ENCODE measurements at regions not wholly inside any gene's neighbourhood (a gene's known extent, or its start where the extent isn't known, plus 50 kb on each side); places are given as distances from the start of the nearest gene placed in this dataset.

DNA sequence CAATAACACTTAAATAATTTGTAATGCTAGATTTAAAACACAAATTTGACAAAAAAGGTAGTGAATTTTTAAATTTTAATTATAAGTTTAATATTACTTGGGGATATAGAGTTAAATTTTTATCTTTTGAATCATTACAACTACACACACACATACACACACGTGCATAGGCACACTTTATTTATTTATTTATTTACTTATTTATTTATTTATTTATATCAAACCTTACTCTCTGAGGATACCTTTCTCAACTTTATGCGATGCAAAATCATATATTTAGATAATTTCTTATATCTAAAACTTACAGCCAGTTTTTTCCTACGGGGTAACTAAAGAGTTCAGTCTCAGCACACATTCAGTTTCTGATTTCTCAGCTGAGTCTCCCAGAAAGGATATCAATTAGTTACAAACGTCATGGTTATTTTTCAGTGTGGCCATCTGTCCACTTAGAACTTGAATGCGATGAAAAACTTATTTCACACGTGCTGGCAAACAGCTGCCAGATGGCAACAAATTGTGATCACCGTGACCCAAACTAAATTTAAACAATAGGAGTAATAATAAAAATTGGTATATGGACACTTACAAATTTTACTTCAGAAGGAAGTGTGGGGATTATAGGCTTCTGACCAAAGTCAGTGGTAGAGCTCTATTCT, 683.1 kb upstream of the PRR20A start:
- H3K4me3 ChIP-seq (ENCODE audit: low read length) = no peak overlapping the region
- no peaks in the 10 kb centered on the region for H3K79me2 ChIP-seq (ENCODE audit: control insufficient read depth, low read length)
- no peaks in the 10 kb centered on the region for H3F3A ChIP-seq (ENCODE audit: control insufficient read depth, insufficient read depth)
- H3K27me3 ChIP-seq (ENCODE audit: control insufficient read depth, low read length) = no peaks in the 10 kb centered on the region
- no peak for TF ChIP-seq EZH2phosphoT487 (IDR thresholded peaks at IDR 0.05; ENCODE audit: borderline replicate concordance, low read length)
- TF ChIP-seq, protein P1, sequence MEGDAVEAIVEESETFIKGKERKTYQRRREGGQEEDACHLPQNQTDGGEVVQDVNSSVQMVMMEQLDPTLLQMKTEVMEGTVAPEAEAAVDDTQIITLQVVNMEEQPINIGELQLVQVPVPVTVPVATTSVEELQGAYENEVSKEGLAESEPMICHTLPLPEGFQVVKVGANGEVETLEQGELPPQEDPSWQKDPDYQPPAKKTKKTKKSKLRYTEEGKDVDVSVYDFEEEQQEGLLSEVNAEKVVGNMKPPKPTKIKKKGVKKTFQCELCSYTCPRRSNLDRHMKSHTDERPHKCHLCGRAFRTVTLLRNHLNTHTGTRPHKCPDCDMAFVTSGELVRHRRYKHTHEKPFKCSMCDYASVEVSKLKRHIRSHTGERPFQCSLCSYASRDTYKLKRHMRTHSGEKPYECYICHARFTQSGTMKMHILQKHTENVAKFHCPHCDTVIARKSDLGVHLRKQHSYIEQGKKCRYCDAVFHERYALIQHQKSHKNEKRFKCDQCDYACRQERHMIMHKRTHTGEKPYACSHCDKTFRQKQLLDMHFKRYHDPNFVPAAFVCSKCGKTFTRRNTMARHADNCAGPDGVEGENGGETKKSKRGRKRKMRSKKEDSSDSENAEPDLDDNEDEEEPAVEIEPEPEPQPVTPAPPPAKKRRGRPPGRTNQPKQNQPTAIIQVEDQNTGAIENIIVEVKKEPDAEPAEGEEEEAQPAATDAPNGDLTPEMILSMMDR (IDR thresholded peaks at IDR 0.05; ENCODE audit: low read depth, low read length, poor library complexity, severe bottlenecking) = no peak
- H3K4me1 ChIP-seq (ENCODE audit: control insufficient read depth, low read length) = no peaks in the 10 kb centered on the region
- H3K9me3 ChIP-seq (ENCODE audit: control insufficient read depth, insufficient read depth, low read length) = no peaks in the 10 kb centered on the region; the same call in 1 of the 2 replicates
- no peaks in the 10 kb centered on the region for H3K36me3 ChIP-seq (ENCODE audit: control insufficient read depth, low read length)
- H3K27ac ChIP-seq (ENCODE audit: low read depth, low read length) = no peak overlapping the region
- no peak overlapping the region for H3K4me2 ChIP-seq (ENCODE audit: low read length)
- H4K20me1 ChIP-seq (ENCODE audit: control insufficient read depth, insufficient read depth, low read depth, low read length) = no peaks in the 10 kb centered on the region
- no peaks in the 10 kb centered on the region for H3K9me2 ChIP-seq (replicated peaks; ENCODE audit: control insufficient read depth, low read length)

DNA sequence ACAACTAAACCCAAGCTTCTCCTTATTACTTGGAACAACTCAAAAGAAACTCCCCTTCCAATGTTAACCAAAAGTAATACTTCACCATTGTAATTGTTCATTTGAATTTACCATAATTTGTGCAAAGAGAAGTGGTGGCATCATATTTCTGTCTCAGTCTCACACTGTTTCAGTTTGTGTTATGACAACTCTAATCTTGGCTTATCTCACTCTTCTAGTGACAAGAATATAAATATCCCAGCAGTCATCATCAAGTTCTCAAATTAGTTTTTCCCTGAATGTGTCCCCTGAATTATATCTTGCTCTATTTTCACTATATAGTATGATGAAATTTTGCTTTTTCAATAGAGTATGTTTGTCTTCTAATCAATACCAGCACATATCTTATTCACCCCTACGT, 681.4 kb upstream of the PRR20A start:
- peaks cover 3% of the 10 kb centered on the region for H3K9me3 ChIP-seq (ENCODE audit: control insufficient read depth, insufficient read depth, low read length)
- H3K4me2 ChIP-seq (ENCODE audit: low read length) = no peak overlapping the region
- no peaks in the 10 kb centered on the region for H3K9me2 ChIP-seq (replicated peaks; ENCODE audit: control insufficient read depth, low read length)
- H3K27ac ChIP-seq (ENCODE audit: low read depth, low read length) = no peak overlapping the region
- H3K4me3 ChIP-seq (ENCODE audit: low read length) = no peak overlapping the region
- H3K79me2 ChIP-seq (ENCODE audit: control insufficient read depth, low read length) = no peaks in the 10 kb centered on the region
- H3K36me3 ChIP-seq (ENCODE audit: control insufficient read depth, low read length) = no peaks in the 10 kb centered on the region
- no peaks in the 10 kb centered on the region for H3K27me3 ChIP-seq (ENCODE audit: control insufficient read depth, low read length)
- TF ChIP-seq, protein P1 (IDR thresholded peaks at IDR 0.05; ENCODE audit: low read depth, low read length, poor library complexity, severe bottlenecking) = no peak
- no peak for TF ChIP-seq EZH2phosphoT487 (IDR thresholded peaks at IDR 0.05; ENCODE audit: borderline replicate concordance, low read length)
- no peaks in the 10 kb centered on the region for H3F3A ChIP-seq (ENCODE audit: control insufficient read depth, insufficient read depth)
- H3K4me1 ChIP-seq (ENCODE audit: control insufficient read depth, low read length) = no peaks in the 10 kb centered on the region
- no peaks in the 10 kb centered on the region for H4K20me1 ChIP-seq (ENCODE audit: control insufficient read depth, insufficient read depth, low read depth, low read length)

DNA sequence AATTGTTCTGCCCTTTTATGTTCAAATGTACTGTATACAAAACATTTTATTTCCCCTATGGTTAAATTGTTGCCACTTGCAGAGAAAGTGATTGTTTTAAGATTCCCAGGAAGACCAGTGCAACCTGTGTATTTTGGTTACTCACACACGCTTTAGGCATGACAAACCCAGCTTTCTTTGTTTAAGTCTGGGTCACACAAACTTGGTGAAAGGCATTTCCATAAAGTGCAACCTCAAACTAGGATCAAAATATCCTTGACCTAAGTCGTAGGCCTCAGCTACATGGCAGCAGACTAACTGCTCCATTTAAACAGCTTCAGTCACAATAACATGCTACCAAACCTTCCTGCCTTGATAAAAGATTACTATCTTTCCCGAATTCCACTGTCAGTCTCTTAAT, 639.0 kb upstream of the PRR20A start:
- TF ChIP-seq EZH2phosphoT487 (IDR thresholded peaks at IDR 0.05; ENCODE audit: borderline replicate concordance, low read length) = no peak
- TF ChIP-seq, protein P1 (IDR thresholded peaks at IDR 0.05; ENCODE audit: low read depth, low read length, poor library complexity, severe bottlenecking) = no peak

More for the DNA sequence above, 639.0 kb upstream of the PRR20A start:
- Histone ChIP-seq H3F3A (ENCODE audit: control insufficient read depth, insufficient read depth) (no peaks in the 10 kb centered on the region), H3K9me2 (replicated peaks; ENCODE audit: control insufficient read depth, low read length) (no peaks in the 10 kb centered on the region), H3K27ac (ENCODE audit: low read depth, low read length) (no peak overlapping the region), H3K36me3 (ENCODE audit: control insufficient read depth, low read length) (no peaks in the 10 kb centered on the region), H3K4me1 (ENCODE audit: control insufficient read depth, low read length) (no peaks in the 10 kb centered on the region), H3K79me2 (ENCODE audit: control insufficient read depth, low read length) (no peaks in the 10 kb centered on the region), H3K27me3 (ENCODE audit: control insufficient read depth, low read length) (no peaks in the 10 kb centered on the region), H3K9me3 (ENCODE audit: control insufficient read depth, insufficient read depth, low read length) (no peaks in the 10 kb centered on the region), H4K20me1 (ENCODE audit: control insufficient read depth, insufficient read depth, low read depth, low read length) (no peaks in the 10 kb centered on the region), H3K4me2 (ENCODE audit: low read length) (no peak overlapping the region), H3K4me3 (ENCODE audit: low read length) (no peak overlapping the region)
